GM23338 (cell line): ENCODE measurements at regions not wholly inside any gene's neighbourhood (a gene's known extent, or its start where the extent isn't known, plus 50 kb on each side); places are given as distances from the start of the nearest gene placed in this dataset.

Experiments
- ATAC-seq: fragments of 200-7000 bp; cut with Tn5 transposase; 3 replicates; pipeline ENCODE4 v1.9.1; 2020
- DNase-seq: peaks from one replicate; pipeline ENCODE4 v3.0.0-alpha.2; 2015; ENCODE audit warnings: low spot score
- H2AFZ ChIP-seq: fragments of 200-600 bp; sonication (generic); 2 replicates; pipeline ENCODE4 v1.8.0; 2016; ENCODE audit warnings: antibody characterized with exemption, mild to moderate bottlenecking, moderate library complexity
- H3F3A ChIP-seq: fragments of 200-600 bp; sonication (generic); replicated peaks from 2 replicates; pipeline ENCODE4 v1.8.0; 2017; ENCODE audit warnings: antibody characterized with exemption, mixed run types, low read depth
- H3K27ac ChIP-seq: fragments of 200-600 bp; sonication (generic); 2 replicates; pipeline ENCODE4 v1.6.1; 2016; ENCODE audit warnings: low read depth
- H3K27me3 ChIP-seq: fragments of 200-600 bp; sonication (generic); 2 replicates; pipeline ENCODE4 v1.8.0; 2016; ENCODE audit warnings: mild to moderate bottlenecking, mixed run types, moderate library complexity; ENCODE audit not compliant: insufficient read depth
- H3K36me3 ChIP-seq: fragments of 200-600 bp; sonication (generic); 2 replicates; pipeline ENCODE4 v1.8.0; 2016; ENCODE audit warnings: mild to moderate bottlenecking; ENCODE audit not compliant: insufficient read depth
- H3K4me1 ChIP-seq: fragments of 200-600 bp; sonication (generic); 2 replicates; pipeline ENCODE4 v1.8.0; 2016; ENCODE audit warnings: mild to moderate bottlenecking, moderate library complexity; ENCODE audit not compliant: insufficient read depth
- H3K4me2 ChIP-seq: fragments of 200-600 bp; sonication (generic); 2 replicates; pipeline ENCODE4 v1.7.1; 2017; ENCODE audit warnings: mixed run types
- H3K4me3 ChIP-seq: fragments of 200-600 bp; sonication (generic); 2 replicates; pipeline ENCODE4 v1.6.1; 2016; ENCODE audit warnings: mixed run types
- H3K79me2 ChIP-seq: fragments of 200-600 bp; sonication (generic); replicated peaks from 2 replicates; pipeline ENCODE4 v1.8.0; 2017; ENCODE audit warnings: mild to moderate bottlenecking; ENCODE audit not compliant: insufficient read depth
- H3K9me2 ChIP-seq: fragments of 200-600 bp; sonication (generic); 2 replicates; pipeline ENCODE4 v1.8.0; 2017; ENCODE audit not compliant: insufficient read depth
- H4K20me1 ChIP-seq: fragments of 200-600 bp; sonication (generic); replicated peaks from 2 replicates; pipeline ENCODE4 v1.8.0; 2017; ENCODE audit warnings: mild to moderate bottlenecking; ENCODE audit not compliant: insufficient read depth
- H3K27ac Mint-ChIP-seq: 2 replicates; pipeline ENCODE4 v1.8.0; 2020; ENCODE audit warnings: inconsistent platforms, mild to moderate bottlenecking, moderate library complexity, mixed read lengths
- H3K27me3 Mint-ChIP-seq: 3 replicates; pipeline ENCODE4 v1.8.0; 2022; ENCODE audit warnings: low read depth, mild to moderate bottlenecking, moderate library complexity, mixed read lengths, inconsistent platforms; ENCODE audit not compliant: insufficient read depth, poor library complexity
- H3K36me3 Mint-ChIP-seq: 3 replicates; pipeline ENCODE4 v1.8.0; 2021; ENCODE audit warnings: low read depth, mild to moderate bottlenecking, inconsistent platforms, moderate library complexity, mixed read lengths
- H3K4me1 Mint-ChIP-seq: 3 replicates; pipeline ENCODE4 v1.8.0; 2020; ENCODE audit warnings: mild to moderate bottlenecking, inconsistent platforms, mixed read lengths
- H3K4me3 Mint-ChIP-seq: 3 replicates; pipeline ENCODE4 v1.8.0; 2021; ENCODE audit warnings: moderate library complexity, mild to moderate bottlenecking, inconsistent platforms, mixed read lengths
- H3K9me3 Mint-ChIP-seq: 3 replicates; pipeline ENCODE4 v1.8.0; 2020; ENCODE audit warnings: moderate library complexity, mild to moderate bottlenecking, inconsistent platforms, mixed read lengths
- CREB1 ChIP-seq: fragments of 250-450 bp; sonication (Bioruptor Pico); IDR thresholded peaks from 2 replicates; pipeline ENCODE4 v1.5.0; 2020; ENCODE audit warnings: low read depth, mild to moderate bottlenecking, moderate library complexity
- CTCF ChIP-seq, 2 experiments: fragments of 200-600 bp in 1 of 2; sonication (generic) in 1 of 2; conservative IDR thresholded peaks; 2 replicates each; pipeline versions ENCODE4 v1.5.1 to v1.6.1; 2016 to 2017; ENCODE audit warnings: antibody characterized with exemption in 2 of 2, low read depth in 2 of 2, mild to moderate bottlenecking in 2 of 2, moderate library complexity in 1 of 2
- ETS1 ChIP-seq: IDR thresholded peaks from 2 replicates; pipeline ENCODE4 v1.6.1; 2016; ENCODE audit warnings: antibody characterized with exemption
- EZH2 ChIP-seq: fragments of 200-600 bp; sonication (generic); IDR thresholded peaks from one replicate; pipeline ENCODE4 v1.8.0; 2017; ENCODE audit warnings: antibody characterized with exemption, mild to moderate bottlenecking, low read depth; ENCODE audit not compliant: unreplicated experiment
- EZH2phosphoT487 ChIP-seq: fragments of 200-600 bp; sonication (generic); IDR thresholded peaks from one replicate; pipeline ENCODE4 v1.8.1; 2018; ENCODE audit warnings: antibody characterized with exemption; ENCODE audit not compliant: unreplicated experiment
- JUNB ChIP-seq: IDR thresholded peaks from one replicate; pipeline ENCODE4 v1.6.1; 2016; ENCODE audit warnings: antibody characterized with exemption; ENCODE audit not compliant: unreplicated experiment
- NANOG ChIP-seq: IDR thresholded peaks from 2 replicates; pipeline ENCODE4 v1.6.1; 2016; ENCODE audit warnings: antibody characterized with exemption, borderline replicate concordance
- POLR2AphosphoS5 ChIP-seq: IDR thresholded peaks from 2 replicates; pipeline ENCODE4 v1.6.1; 2016; ENCODE audit warnings: antibody characterized with exemption, low read depth
- REST ChIP-seq: IDR thresholded peaks from one replicate; pipeline ENCODE4 v1.6.1; 2018; ENCODE audit warnings: antibody characterized with exemption; ENCODE audit not compliant: unreplicated experiment
- STAT1 ChIP-seq: IDR thresholded peaks from one replicate; pipeline ENCODE4 v1.6.1; 2016; ENCODE audit warnings: antibody characterized with exemption; ENCODE audit not compliant: unreplicated experiment
- ZNF114 ChIP-seq: fragments of 250-450 bp; sonication (Bioruptor Pico); IDR thresholded peaks from 2 replicates; pipeline ENCODE4 v1.5.0; 2020; ENCODE audit warnings: mild to moderate bottlenecking, moderate library complexity
- ZNF331 ChIP-seq: fragments of 250-450 bp; sonication (Bioruptor Pico); IDR thresholded peaks from 2 replicates; pipeline ENCODE4 v1.5.0; 2020; ENCODE audit warnings: low read depth, mild to moderate bottlenecking, moderate library complexity
- ZNF462 ChIP-seq: fragments of 250-450 bp; sonication (Bioruptor Pico); IDR thresholded peaks from 2 replicates; pipeline ENCODE4 v1.5.0; 2020; ENCODE audit warnings: mild to moderate bottlenecking, moderate library complexity

GRCh38 chr9:31040564-31040963 lies 1343.9 kb upstream of the ACO1 start:
- no peaks in the 10 kb centered on the region; the same call in 2 of the 3 replicates for H3K9me3 Mint-ChIP-seq
- Histone ChIP-seq H3K4me2 (no peak overlapping the region), H3F3A (no peaks in the 10 kb centered on the region), H3K27ac (no peak overlapping the region), H3K4me1 (0 out of 2 replicates have a peak, but pooled peaks cover 5% of the 10 kb centered on the region), H3K27me3 (no peaks in the 10 kb centered on the region), H3K4me3 (no peak overlapping the region), H3K9me2 (no peaks in the 10 kb centered on the region), H2AFZ (no peak overlapping the region), H3K79me2 (no peaks in the 10 kb centered on the region), H3K36me3 (no peaks in the 10 kb centered on the region), H4K20me1 (no peaks in the 10 kb centered on the region)
- H3K4me3 Mint-ChIP-seq = no peak overlapping the region
- TF ChIP-seq CTCF (conservative IDR thresholded peaks at IDR 0.05; ENCODE audit: low read depth in 2 of 2) (no peak), ZNF462 (CRISPR knock-in tag) (no peak), EZH2 (no peak), NANOG (no peak), EZH2phosphoT487 (no peak), REST (no peak), ZNF331 (no peak), ZNF114 (CRISPR knock-in tag) (no peak), CREB1 (no peak), STAT1 (no peak), POLR2AphosphoS5 (no peak), JUNB (no peak), ETS1 (no peak)
- no peak overlapping the region for H3K27ac Mint-ChIP-seq
- H3K36me3 Mint-ChIP-seq = no peaks in the 10 kb centered on the region
- H3K27me3 Mint-ChIP-seq = no peaks in the 10 kb centered on the region
- no peak for DNase-seq
- H3K4me1 Mint-ChIP-seq = peaks cover 5% of the 10 kb centered on the region; the same call in 2 of the 3 replicates
- ATAC-seq = no peak
